Muscle layer of colon (tissue), 2 donors: ENCODE measurements at regions not wholly inside any gene's neighbourhood (a gene's known extent, or its start where the extent isn't known, plus 50 kb on each side); places are given as distances from the start of the nearest gene placed in this dataset.

Source experiments
- H3K27ac ChIP-seq: one replicate; pipeline ENCODE4 v1.7.0; 2013; ENCODE audit warnings: low read depth, mild to moderate bottlenecking, low read length, moderate library complexity
- H3K27me3 ChIP-seq, 2 donors: one replicate each; pipeline ENCODE4 v1.7.0; 2013; ENCODE audit warnings: low read length in 2 of 2, mild to moderate bottlenecking in 2 of 2; ENCODE audit not compliant: insufficient read depth in 2 of 2, control insufficient read depth in 1 of 2
- H3K36me3 ChIP-seq: one replicate; pipeline ENCODE4 v1.7.0; 2013; ENCODE audit warnings: mild to moderate bottlenecking, low read length; ENCODE audit not compliant: insufficient read depth
- H3K4me1 ChIP-seq: one replicate; pipeline ENCODE4 v1.7.0; 2013; ENCODE audit warnings: mild to moderate bottlenecking, low read length; ENCODE audit not compliant: insufficient read depth
- H3K4me3 ChIP-seq, 2 donors: one replicate each; pipeline ENCODE4 v1.7.0; 2013; ENCODE audit warnings: low read length in 2 of 2, low read depth in 1 of 2, mild to moderate bottlenecking in 1 of 2, moderate library complexity in 1 of 2
- H3K9ac ChIP-seq: one replicate; pipeline ENCODE4 v1.7.0; 2013; ENCODE audit warnings: low read length
- H3K9me3 ChIP-seq: one replicate; pipeline ENCODE4 v1.7.0; 2013; ENCODE audit warnings: mild to moderate bottlenecking, low read length
- donor health status: abdominal sarcoma.
- donor health status: Adenocarcinoma of cecum.

GRCh38 chr2:7962161-7962560 is 719.7 kb upstream of the ID2 start:
- no peaks in the 10 kb centered on the region for H3K9me3 ChIP-seq
- H3K4me1 ChIP-seq = no peaks in the 10 kb centered on the region
- H3K4me3 ChIP-seq = no peak overlapping the region
- H3K27me3 ChIP-seq = no peaks in the 10 kb centered on the region
- H3K27ac ChIP-seq = no peak overlapping the region
- no peak overlapping the region for H3K9ac ChIP-seq
- no peaks in the 10 kb centered on the region for H3K36me3 ChIP-seq

DNA sequence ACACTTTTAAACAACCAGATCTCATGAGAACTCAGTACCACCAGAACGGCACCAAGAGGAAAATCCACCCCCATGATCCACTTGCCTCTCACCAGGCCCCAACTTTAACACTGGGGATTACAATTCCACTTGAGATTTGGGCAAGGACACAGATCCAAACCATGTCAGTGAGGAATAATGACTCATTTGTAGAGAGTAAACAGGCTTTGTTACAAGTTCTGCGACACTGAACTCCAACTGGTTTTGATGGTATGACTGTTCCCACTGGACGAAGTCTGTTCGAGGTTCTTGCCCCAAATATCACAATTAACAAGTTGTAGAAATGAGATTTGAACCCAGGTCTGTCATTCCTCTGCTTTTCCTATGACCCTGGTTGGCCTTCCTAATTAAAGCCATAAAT is 718.1 kb upstream of the ID2 start:
- Histone ChIP-seq H3K36me3 (no peaks in the 10 kb centered on the region), H3K27me3 (no peaks in the 10 kb centered on the region), H3K27ac (no peak overlapping the region), H3K4me1 (no peaks in the 10 kb centered on the region), H3K4me3 (no peak overlapping the region), H3K9me3 (no peaks in the 10 kb centered on the region), H3K9ac (no peak overlapping the region)

- no peak overlapping the region for H3K27ac ChIP-seq
- H3K4me1 ChIP-seq = no peaks in the 10 kb centered on the region
- H3K9ac ChIP-seq = no peak overlapping the region
- H3K27me3 ChIP-seq = no peaks in the 10 kb centered on the region
- no peaks in the 10 kb centered on the region for H3K9me3 ChIP-seq
- H3K36me3 ChIP-seq = no peaks in the 10 kb centered on the region
- H3K4me3 ChIP-seq = no peak overlapping the region
Measured at GRCh38 chr2:7966032-7966431, 715.8 kb upstream of the ID2 start.

DNA sequence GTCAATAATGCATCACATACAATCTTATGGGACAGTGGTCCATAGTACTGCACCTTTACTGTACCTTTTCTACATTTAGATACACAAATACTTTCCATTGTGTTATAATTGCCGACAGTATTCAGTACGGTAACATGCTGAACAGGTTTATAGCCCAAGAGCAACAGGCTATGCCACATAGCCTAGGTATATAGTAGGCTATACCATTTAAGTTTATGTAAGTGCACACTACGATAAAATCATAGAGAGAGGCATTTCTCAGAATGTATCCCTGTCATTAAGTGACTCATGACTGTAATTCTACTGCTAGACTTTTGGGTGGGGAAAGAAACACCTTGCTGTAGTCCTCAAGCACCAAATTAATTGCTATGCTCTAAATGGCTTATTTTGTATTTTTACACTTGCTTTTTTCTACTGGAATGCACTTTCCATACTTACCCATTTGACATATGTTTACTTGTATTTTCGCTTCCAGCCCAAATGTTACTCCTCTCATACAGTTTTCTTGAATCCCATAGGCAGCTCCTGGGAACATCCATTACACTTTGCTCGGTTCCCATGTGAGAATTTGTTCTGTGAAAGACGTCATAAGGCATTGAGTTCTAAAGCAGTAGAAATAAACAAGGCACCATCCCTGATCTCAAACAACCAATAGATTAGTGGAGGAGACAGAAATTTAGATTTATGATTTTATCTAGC is 714.0 kb upstream of the ID2 start:
- Histone ChIP-seq H3K4me1 (no peaks in the 10 kb centered on the region), H3K9ac (no peak overlapping the region), H3K36me3 (no peaks in the 10 kb centered on the region), H3K4me3 (no peak overlapping the region), H3K27ac (no peak overlapping the region), H3K27me3 (no peaks in the 10 kb centered on the region), H3K9me3 (no peaks in the 10 kb centered on the region)

GRCh38 chr2:7969756-7970515 is 711.9 kb upstream of the ID2 start:
- Histone ChIP-seq H3K9ac (no peak overlapping the region), H3K36me3 (no peaks in the 10 kb centered on the region), H3K9me3 (no peaks in the 10 kb centered on the region), H3K27ac (no peak overlapping the region), H3K4me1 (no peaks in the 10 kb centered on the region), H3K4me3 (no peak overlapping the region), H3K27me3 (no peaks in the 10 kb centered on the region)

DNA sequence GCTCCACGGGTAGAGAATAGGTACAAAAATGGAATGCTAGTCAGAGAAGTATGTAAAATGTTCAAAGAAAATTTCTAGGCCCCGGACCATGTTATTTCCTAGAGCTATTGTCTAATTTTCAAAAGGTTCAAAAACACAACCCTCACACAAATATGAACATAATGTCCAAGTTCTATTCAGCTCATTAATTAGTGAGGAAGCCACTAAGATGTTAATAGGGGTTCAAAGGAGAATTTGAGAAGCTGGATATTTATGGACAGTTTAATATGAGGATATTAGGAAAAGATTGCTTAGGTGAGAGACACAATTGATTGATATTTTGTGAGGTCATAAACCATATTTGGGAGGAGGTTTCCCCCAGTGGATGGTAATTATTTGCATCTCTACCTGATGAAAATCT is 710.6 kb upstream of the ID2 start:
- H3K4me1 ChIP-seq = no peaks in the 10 kb centered on the region
- H3K27me3 ChIP-seq = no peaks in the 10 kb centered on the region
- H3K36me3 ChIP-seq = no peaks in the 10 kb centered on the region
- H3K27ac ChIP-seq = no peak overlapping the region
- H3K9me3 ChIP-seq = no peaks in the 10 kb centered on the region
- no peak overlapping the region for H3K9ac ChIP-seq
- H3K4me3 ChIP-seq = no peak overlapping the region

DNA sequence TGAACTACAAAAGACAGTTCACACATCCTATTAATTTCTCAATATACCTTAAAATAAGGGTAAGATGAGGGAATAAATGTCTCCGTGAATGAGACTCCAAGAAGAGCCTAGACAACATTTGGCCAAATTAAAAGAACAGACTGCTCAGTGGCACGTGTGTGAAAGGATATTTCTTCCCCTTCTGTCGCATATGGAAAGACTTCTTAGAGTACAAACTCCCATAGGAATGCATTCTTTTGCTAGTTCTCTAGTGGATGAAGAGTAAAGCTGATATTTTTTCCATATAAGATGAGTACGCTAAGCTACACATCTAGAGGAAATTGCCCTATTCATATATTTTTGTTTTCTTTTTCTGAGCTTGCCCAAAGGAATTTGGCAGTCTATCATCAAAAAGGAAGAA is 710.0 kb upstream of the ID2 start:
- H3K9ac ChIP-seq = no peak overlapping the region
- no peaks in the 10 kb centered on the region for H3K36me3 ChIP-seq
- H3K4me3 ChIP-seq = no peak overlapping the region
- no peaks in the 10 kb centered on the region for H3K4me1 ChIP-seq
- H3K27me3 ChIP-seq = no peaks in the 10 kb centered on the region
- H3K9me3 ChIP-seq = no peaks in the 10 kb centered on the region
- H3K27ac ChIP-seq = no peak overlapping the region

DNA sequence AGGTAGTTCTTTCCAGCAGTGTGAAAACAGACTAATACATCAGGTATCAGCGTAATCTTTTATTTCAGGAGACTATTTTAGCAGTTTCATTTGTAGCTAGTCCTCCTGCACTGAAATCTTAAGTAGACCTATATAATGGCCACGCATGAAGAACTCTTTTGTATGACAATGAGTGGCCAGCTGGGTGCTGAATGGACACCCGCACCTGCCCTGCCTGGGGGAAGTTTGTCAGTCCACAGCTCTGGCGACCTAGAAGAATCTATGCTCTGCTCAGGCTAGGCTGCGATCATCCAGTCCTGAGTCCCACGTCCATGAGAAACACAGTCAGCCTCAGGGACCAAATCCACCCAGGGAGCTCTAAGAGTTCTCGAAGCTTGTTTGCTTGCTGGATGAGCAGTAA is 709.2 kb upstream of the ID2 start:
- Histone ChIP-seq H3K27ac (no peak overlapping the region), H3K9ac (no peak overlapping the region), H3K4me3 (no peak overlapping the region), H3K9me3 (no peaks in the 10 kb centered on the region), H3K36me3 (no peaks in the 10 kb centered on the region), H3K4me1 (no peaks in the 10 kb centered on the region), H3K27me3 (no peaks in the 10 kb centered on the region)

GRCh38 chr2:7973801-7974480 is 707.9 kb upstream of the ID2 start:
- no peaks in the 10 kb centered on the region for H3K9me3 ChIP-seq
- H3K27ac ChIP-seq = no peak overlapping the region
- no peaks in the 10 kb centered on the region for H3K36me3 ChIP-seq
- H3K9ac ChIP-seq = no peak overlapping the region
- H3K4me3 ChIP-seq = no peak overlapping the region
- no peaks in the 10 kb centered on the region for H3K27me3 ChIP-seq
- no peaks in the 10 kb centered on the region for H3K4me1 ChIP-seq

GRCh38 chr2:7974936-7975335 is 706.9 kb upstream of the ID2 start:
- Histone ChIP-seq H3K9ac (no peak overlapping the region), H3K4me1 (no peaks in the 10 kb centered on the region), H3K4me3 (no peak overlapping the region), H3K36me3 (no peaks in the 10 kb centered on the region), H3K9me3 (no peaks in the 10 kb centered on the region), H3K27ac (no peak overlapping the region), H3K27me3 (no peaks in the 10 kb centered on the region)

DNA sequence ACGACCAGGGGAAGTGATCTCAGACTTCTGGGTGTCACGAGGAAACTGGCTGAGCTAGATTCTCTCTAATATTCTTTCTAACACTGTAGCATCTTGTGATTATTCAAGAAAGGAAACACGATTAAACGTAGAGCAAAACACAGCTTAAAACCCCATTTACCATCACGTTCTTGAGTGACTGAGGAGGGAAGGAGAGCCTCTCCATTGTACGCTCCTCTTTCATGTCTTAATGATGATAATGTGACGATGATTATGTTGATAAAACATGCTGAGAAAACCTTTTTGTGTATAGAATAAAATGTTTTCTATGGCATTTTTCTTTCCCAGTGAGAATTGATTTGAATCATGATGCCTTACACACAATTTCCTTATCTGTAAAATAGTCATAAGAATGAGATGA is 705.6 kb upstream of the ID2 start:
- H3K9me3 ChIP-seq = no peaks in the 10 kb centered on the region

More for the DNA sequence above, 705.6 kb upstream of the ID2 start:
- Histone ChIP-seq H3K27ac (no peak overlapping the region), H3K4me1 (no peaks in the 10 kb centered on the region), H3K9ac (no peak overlapping the region), H3K4me3 (no peak overlapping the region), H3K36me3 (no peaks in the 10 kb centered on the region), H3K27me3 (no peaks in the 10 kb centered on the region)
